K562 (cell line): ENCODE measurements at regions not wholly inside any gene's neighbourhood (a gene's known extent, or its start where the extent isn't known, plus 50 kb on each side); places are given as distances from the start of the nearest gene placed in this dataset.

ENCODE experiments used
- ATF2 ChIP-seq: sonication (generic); formaldehyde crosslinking; IDR thresholded peaks from 2 replicates; pipeline ENCODE4 v1.8.1; 2022; ENCODE audit warnings: missing genetic modification reagents
- EWSR1 ChIP-seq: fragments of 450-650 bp; IDR thresholded peaks from 2 replicates; pipeline ENCODE4 v1.6.1; 2018; ENCODE audit warnings: borderline replicate concordance, mild to moderate bottlenecking, low read depth, moderate library complexity; ENCODE audit not compliant: partially characterized antibody
- HMG20B ChIP-seq: fragments of 250-450 bp; sonication (Bioruptor Pico); IDR thresholded peaks from 2 replicates; pipeline ENCODE4 v1.5.0; 2021; ENCODE audit warnings: mild to moderate bottlenecking
- MEF2D ChIP-seq: conservative IDR thresholded peaks from 2 replicates; pipeline ENCODE4 v1.6.1; 2016; ENCODE audit warnings: low read depth, missing genetic modification characterization, missing compliant biosample characterization
- TSHZ1 ChIP-seq: fragments of 250-450 bp; sonication (Bioruptor Pico); IDR thresholded peaks from 2 replicates; pipeline ENCODE4 v1.4.0; 2020; ENCODE audit warnings: mild to moderate bottlenecking, moderate library complexity
- ZNF143 ChIP-seq: sonication (generic); formaldehyde crosslinking; IDR thresholded peaks from 2 replicates; pipeline ENCODE4 v1.9.0; 2022; ENCODE audit warnings: mild to moderate bottlenecking, missing genetic modification reagents
- ZNF232 ChIP-seq: sonication (generic); formaldehyde crosslinking; IDR thresholded peaks from 2 replicates; pipeline ENCODE4 v1.8.0; 2022; ENCODE audit warnings: mild to moderate bottlenecking, missing genetic modification reagents
- ZNF3 ChIP-seq: fragments of 250-450 bp; sonication (Bioruptor Pico); IDR thresholded peaks from 2 replicates; pipeline ENCODE4 v1.5.0; 2021; ENCODE audit warnings: mild to moderate bottlenecking, moderate library complexity
- ZZZ3 ChIP-seq: fragments of 450-650 bp; IDR thresholded peaks from 2 replicates; pipeline ENCODE4 v1.6.1; 2016; ENCODE audit warnings: antibody characterized with exemption, mild to moderate bottlenecking, moderate library complexity

GRCh38 chr2:22694856-22695255 lies 690.1 kb upstream of the KLHL29 start (continued):
- TF ChIP-seq ATF2 (CRISPR knock-in tag) = no peak
- no peak for TF ChIP-seq ZNF3
- TF ChIP-seq ZNF143 (CRISPR knock-in tag) = no peak
- TF ChIP-seq MEF2D = no peak
- no peak for TF ChIP-seq ZNF232
- no peak for TF ChIP-seq HMG20B (CRISPR knock-in tag)
- no peak for TF ChIP-seq ZZZ3
- no peak for TF ChIP-seq TSHZ1 (CRISPR knock-in tag)
- TF ChIP-seq EWSR1 = no peak
